ENCODE measurements at regions not wholly inside any gene's neighbourhood (a gene's known extent, or its start where the extent isn't known, plus 50 kb on each side); places are given as distances from the start of the nearest gene placed in this dataset.

GRCh38 chr9:17863924-17864323 lies 285.1 kb downstream of the SH3GL2 start:
- no peak for TF ChIP-seq HMGXB4 (CRISPR knock-in tag; IDR thresholded peaks at IDR 0.05)
- no peak for TF ChIP-seq CBFB (CRISPR knock-in tag; IDR thresholded peaks at IDR 0.05; ENCODE audit: low read depth)
- no peak for TF ChIP-seq CTCF (IDR thresholded peaks at IDR 0.05)
- no peak for TF ChIP-seq ATF3 (CRISPR knock-in tag; conservative IDR thresholded peaks at IDR 0.05)
- TF ChIP-seq ZBTB21 (CRISPR knock-in tag; IDR thresholded peaks at IDR 0.05; ENCODE audit: borderline replicate concordance), result no peak
- TF ChIP-seq FOXJ3 (CRISPR knock-in tag; IDR thresholded peaks at IDR 0.05; ENCODE audit: borderline replicate concordance), result no peak
- TF ChIP-seq TCF7 (CRISPR knock-in tag; IDR thresholded peaks at IDR 0.05; ENCODE audit: low read depth), result no peak
- TF ChIP-seq CREB1 (CRISPR knock-in tag; IDR thresholded peaks at IDR 0.05), result no peak
- TF ChIP-seq SMAD3 (CRISPR knock-in tag; IDR thresholded peaks at IDR 0.05; ENCODE audit: borderline replicate concordance), result no peak
- TF ChIP-seq AFF4 (CRISPR knock-in tag; IDR thresholded peaks at IDR 0.05; ENCODE audit: borderline replicate concordance), result no peak
- TF ChIP-seq ZSCAN18 (CRISPR knock-in tag; IDR thresholded peaks at IDR 0.05), result no peak

Data from WTC11 (cell line).